Transverse colon (tissue), 4 donors: ENCODE measurements at regions not wholly inside any gene's neighbourhood (a gene's known extent, or its start where the extent isn't known, plus 50 kb on each side); places are given as distances from the start of the nearest gene placed in this dataset.

ENCODE experiments used
- DNase-seq: peaks from one replicate; pipeline ENCODE4 v3.0.0-alpha.2; 2019
- H3K27ac ChIP-seq, 4 donors: fragments of 200-600 bp; sonication (generic); 2 replicates each; pipeline ENCODE4 v1.5.1; 2016 to 2018; ENCODE audit warnings: inconsistent platforms in 4 of 4
- H3K27me3 ChIP-seq: fragments of 200-600 bp; sonication (generic); 2 replicates; pipeline ENCODE4 v1.5.1; 2017; ENCODE audit warnings: inconsistent platforms
- H3K36me3 ChIP-seq, 4 donors: fragments of 200-600 bp; sonication (generic); 2 replicates each; pipeline ENCODE4 v1.5.1; 2017 to 2019; ENCODE audit warnings: inconsistent platforms in 4 of 4
- H3K4me1 ChIP-seq, 4 donors: fragments of 200-600 bp; sonication (generic); 2 replicates each; pipeline ENCODE4 v1.5.1; 2017 to 2020; ENCODE audit warnings: inconsistent platforms in 4 of 4
- H3K4me3 ChIP-seq, 4 donors: fragments of 200-600 bp; sonication (generic); 1 replicate in 1 of 4; 2 replicates in 3 of 4; pipeline versions ENCODE4 v1.5.1 to v1.6.1; 2017 to 2019; ENCODE audit warnings: inconsistent platforms in 4 of 4
- H3K9me3 ChIP-seq, 2 donors: fragments of 200-600 bp; sonication (generic); 2 replicates each; pipeline ENCODE4 v1.5.1; 2017 to 2019; ENCODE audit warnings: inconsistent platforms in 2 of 2
- EP300 ChIP-seq: sonication (generic); formaldehyde crosslinking; IDR thresholded peaks from one replicate; pipeline ENCODE4 v1.6.1; 2017; ENCODE audit warnings: antibody characterized with exemption, low read depth
- POLR2A ChIP-seq: fragments of 450-650 bp; IDR thresholded peaks from one replicate; pipeline ENCODE4 v1.6.1; 2016; ENCODE audit warnings: antibody characterized with exemption, mild to moderate bottlenecking, moderate library complexity
- POLR2AphosphoS5 ChIP-seq, 3 donors: sonication (generic); formaldehyde crosslinking; IDR thresholded peaks; one replicate each; pipeline ENCODE4 v1.6.1; 2016; ENCODE audit warnings: antibody characterized with exemption in 3 of 3
- WGBS, 2 donors: methylation state at CpG; one replicate each; pipeline ENCODE4 v1.1.5; 2018; ENCODE audit warnings: low coverage in 1 of 2; 5-methylcytosine and 5-hydroxymethylcytosine counted together
- in situ Hi-C, 4 donors: fragments of 200-750 bp; cut with MboI; loops; one replicate each; pipeline versions ENCODE4 v1.15.0 to v1.15.1; 2017; ENCODE audit warnings: low sequenced_read_pairs in 3 of 4, low pct_ligation_motif_present in 1 of 4, low pct_unique_long_range_greater_than_20kb in 1 of 4
- intact Hi-C: fragments of 100-400 bp; cut with DNase I; formaldehyde crosslinking; loops from one replicate; pipeline ENCODE4 v1.15.1; 2023; ENCODE audit warnings: low total_unique reads
- TF ChIP-seq, protein P1 (sequence below), 5 experiments: fragments of 200-600 bp in 3 of 5; fragments of 450-650 bp in 2 of 5; sonication (generic) in 3 of 5; IDR thresholded peaks; 1 replicate in 2 of 5; 2 replicates in 3 of 5; pipeline ENCODE4 v1.5.1; 2016 to 2017; ENCODE audit warnings: antibody characterized with exemption in 5 of 5, inconsistent platforms in 3 of 5, mild to moderate bottlenecking in 2 of 5, moderate library complexity in 1 of 5

DNA sequence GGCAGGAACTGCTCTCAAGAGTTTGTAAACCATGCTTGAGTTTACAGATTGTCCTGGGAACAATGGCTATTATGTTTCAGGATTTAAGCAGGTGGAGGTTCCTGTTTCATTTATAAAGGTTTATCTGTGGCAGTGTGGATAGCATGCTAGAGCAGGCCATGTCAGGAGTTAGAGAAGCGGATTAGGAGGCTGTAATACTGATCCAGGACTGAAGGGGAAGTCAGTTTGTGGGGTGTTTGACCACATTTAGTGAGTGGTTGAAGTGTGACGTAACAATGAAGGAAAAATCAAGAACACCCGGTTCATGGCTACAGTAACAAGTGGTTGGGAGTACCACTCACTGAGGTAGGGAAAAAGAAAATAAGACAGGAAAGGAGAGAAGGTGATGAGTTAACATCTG is 299.0 kb downstream of the TLR4 start:
- H3K36me3 ChIP-seq: no peaks in the 10 kb centered on the region
- H3K27ac ChIP-seq: no peak overlapping the region
- no peaks in the 10 kb centered on the region for H3K9me3 ChIP-seq
- no peaks in the 10 kb centered on the region for H3K4me1 ChIP-seq
- H3K27me3 ChIP-seq: no peaks in the 10 kb centered on the region
- H3K4me3 ChIP-seq: no peak overlapping the region
- no peak for DNase-seq
- intact Hi-C loops: no loop called here
- TF ChIP-seq POLR2AphosphoS5 (IDR thresholded peaks at IDR 0.05): no peak
- TF ChIP-seq, protein P1, sequence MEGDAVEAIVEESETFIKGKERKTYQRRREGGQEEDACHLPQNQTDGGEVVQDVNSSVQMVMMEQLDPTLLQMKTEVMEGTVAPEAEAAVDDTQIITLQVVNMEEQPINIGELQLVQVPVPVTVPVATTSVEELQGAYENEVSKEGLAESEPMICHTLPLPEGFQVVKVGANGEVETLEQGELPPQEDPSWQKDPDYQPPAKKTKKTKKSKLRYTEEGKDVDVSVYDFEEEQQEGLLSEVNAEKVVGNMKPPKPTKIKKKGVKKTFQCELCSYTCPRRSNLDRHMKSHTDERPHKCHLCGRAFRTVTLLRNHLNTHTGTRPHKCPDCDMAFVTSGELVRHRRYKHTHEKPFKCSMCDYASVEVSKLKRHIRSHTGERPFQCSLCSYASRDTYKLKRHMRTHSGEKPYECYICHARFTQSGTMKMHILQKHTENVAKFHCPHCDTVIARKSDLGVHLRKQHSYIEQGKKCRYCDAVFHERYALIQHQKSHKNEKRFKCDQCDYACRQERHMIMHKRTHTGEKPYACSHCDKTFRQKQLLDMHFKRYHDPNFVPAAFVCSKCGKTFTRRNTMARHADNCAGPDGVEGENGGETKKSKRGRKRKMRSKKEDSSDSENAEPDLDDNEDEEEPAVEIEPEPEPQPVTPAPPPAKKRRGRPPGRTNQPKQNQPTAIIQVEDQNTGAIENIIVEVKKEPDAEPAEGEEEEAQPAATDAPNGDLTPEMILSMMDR (IDR thresholded peaks at IDR 0.05): no peak
- WGBS, 2 donors: 40 to 47% methylated on average over 2 to 3 of the region's 3 CpGs
- in situ Hi-C loops: no loop called here

DNA sequence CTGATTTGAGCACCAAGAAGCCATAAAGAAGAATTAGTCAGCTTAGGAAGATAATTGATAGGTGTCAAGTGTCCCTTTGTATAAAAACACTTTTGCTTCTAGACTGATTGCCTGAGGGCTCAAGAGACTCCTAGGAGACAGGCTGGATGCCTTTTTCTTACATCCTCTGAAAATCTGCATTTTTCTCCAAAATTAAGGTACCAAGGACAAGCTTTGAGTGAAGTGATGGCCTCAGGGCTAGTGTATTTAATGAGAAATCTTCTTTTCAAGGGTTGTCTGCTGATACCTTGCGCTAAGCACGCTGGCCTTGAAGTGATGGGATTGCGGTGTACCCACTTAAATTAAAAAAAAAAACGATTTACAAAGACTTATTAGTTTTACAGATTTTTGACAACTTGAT is 304.0 kb downstream of the TLR4 start:
- Histone ChIP-seq H3K36me3 (no peaks in the 10 kb centered on the region), H3K4me3 (no peak overlapping the region), H3K27ac (no peak overlapping the region), H3K4me1 (no peaks in the 10 kb centered on the region), H3K9me3 (no peaks in the 10 kb centered on the region), H3K27me3 (no peaks in the 10 kb centered on the region)
- no peak for DNase-seq
- in situ Hi-C loops (no loop called here), intact Hi-C loops (no loop called here)
- TF ChIP-seq POLR2AphosphoS5 (IDR thresholded peaks at IDR 0.05) (no peak), EP300 (no peak), POLR2A (no peak)
- TF ChIP-seq, protein P1 (IDR thresholded peaks at IDR 0.05): no peak
- 70 to 80% methylated on average over 4 of the region's 4 CpGs for WGBS, 2 donors

DNA sequence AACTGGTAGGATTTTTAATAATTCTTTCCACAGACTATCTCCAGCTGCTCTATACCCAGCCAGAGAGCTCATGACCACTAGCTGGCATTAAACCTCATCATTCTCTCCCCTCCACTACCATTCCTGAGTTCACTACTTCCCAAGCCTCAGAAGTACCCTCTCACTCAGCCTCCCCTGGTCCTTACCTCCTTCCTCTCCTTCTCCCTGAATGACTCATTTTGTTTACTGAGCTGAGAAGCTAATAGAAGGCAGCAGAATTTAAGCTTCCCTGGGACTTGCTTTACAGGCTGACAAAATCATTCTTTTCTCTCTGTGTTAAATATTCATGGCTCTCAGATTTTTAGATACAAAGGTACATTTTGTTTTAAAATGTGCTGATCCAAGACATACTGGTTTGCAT is 305.4 kb downstream of the TLR4 start:
- no peaks in the 10 kb centered on the region for H3K4me1 ChIP-seq
- H3K36me3 ChIP-seq: no peaks in the 10 kb centered on the region
- no peaks in the 10 kb centered on the region for H3K27me3 ChIP-seq
- intact Hi-C loops: no loop called here
- H3K27ac ChIP-seq: no peak overlapping the region
- in situ Hi-C loops: no loop called here
- no peak overlapping the region for H3K4me3 ChIP-seq
- TF ChIP-seq, protein P1 (IDR thresholded peaks at IDR 0.05): no peak
- no peak for TF ChIP-seq POLR2AphosphoS5 (IDR thresholded peaks at IDR 0.05)
- TF ChIP-seq EP300: no peak
- no peak for TF ChIP-seq POLR2A
- H3K9me3 ChIP-seq: no peaks in the 10 kb centered on the region
- no peak for DNase-seq

DNA sequence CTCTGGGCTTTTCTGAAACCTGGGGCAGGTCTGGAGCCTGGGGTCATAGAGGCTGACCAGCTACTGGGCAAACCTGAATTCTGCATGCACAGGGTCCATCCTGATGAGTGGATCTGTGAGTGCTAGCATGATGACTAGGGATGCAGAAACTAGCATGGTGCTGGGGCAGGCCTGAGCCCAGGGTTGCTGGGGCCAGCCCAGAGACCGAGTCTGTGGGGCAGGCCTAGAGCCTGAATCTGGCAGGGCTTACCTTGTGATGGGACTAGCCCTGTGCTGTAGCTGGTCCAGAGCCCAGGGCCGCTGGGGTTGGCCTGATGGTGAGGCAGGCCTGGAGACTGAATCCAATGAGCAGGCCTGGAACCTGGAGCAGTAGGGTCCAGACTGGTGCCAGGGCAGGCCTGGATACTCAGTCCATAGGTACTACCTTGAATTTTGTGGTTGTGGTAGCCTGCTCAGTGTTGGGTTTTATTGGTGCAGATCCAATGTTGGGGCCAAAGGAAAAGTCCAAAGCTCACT is 313.5 kb downstream of the TLR4 start:
- H3K4me3 ChIP-seq: no peak overlapping the region
- no peak for TF ChIP-seq EP300
- TF ChIP-seq, protein P1 (IDR thresholded peaks at IDR 0.05): no peak
- no peak for TF ChIP-seq POLR2A
- TF ChIP-seq POLR2AphosphoS5 (IDR thresholded peaks at IDR 0.05): no peak
- no peak overlapping the region for H3K27ac ChIP-seq
- 68% methylated on average over 2 of the region's 2 CpGs; no CpG with 5 or more reads in 1 of the 2 donors for WGBS, 2 donors
- intact Hi-C loops: no loop called here
- no peaks in the 10 kb centered on the region for H3K4me1 ChIP-seq
- DNase-seq: no peak
- H3K36me3 ChIP-seq: no peaks in the 10 kb centered on the region
- H3K9me3 ChIP-seq: no peaks in the 10 kb centered on the region
- in situ Hi-C loops: no loop called here
- H3K27me3 ChIP-seq: no peaks in the 10 kb centered on the region
